ENCODE measurements at regions not wholly inside any gene's neighbourhood (a gene's known extent, or its start where the extent isn't known, plus 50 kb on each side); places are given as distances from the start of the nearest gene placed in this dataset.

- DNase-seq = no peak
These were observed 228.5 kb downstream of the RFC3 start for GRCh38 chr13:34046457-34046856.

- DNase-seq = no peak
These were observed 230.7 kb downstream of the RFC3 start for GRCh38 chr13:34048652-34049051.

GRCh38 chr13:34056733-34057258 is 238.8 kb downstream of the RFC3 start:
- no peak for DNase-seq

GRCh38 chr13:34064456-34065205 is 246.7 kb downstream of the RFC3 start:
- peak; percentile 13 for DNase-seq

GRCh38 chr13:34065928-34066327 is 248.0 kb downstream of the RFC3 start:
- DNase-seq = no peak

GRCh38 chr13:34066344-34066743 is 248.4 kb downstream of the RFC3 start:
- no peak for DNase-seq

GRCh38 chr13:34070006-34070405 is 252.1 kb downstream of the RFC3 start:
- DNase-seq = no peak

GRCh38 chr13:34070544-34071303 is 252.8 kb downstream of the RFC3 start:
- no peak for DNase-seq

GRCh38 chr13:34076319-34076718 is 258.4 kb downstream of the RFC3 start:
- DNase-seq = no peak

- peak; percentile 48 for DNase-seq
These were observed 259.2 kb downstream of the RFC3 start for GRCh38 chr13:34076943-34077703.

- no peak for DNase-seq
These were observed 260.5 kb downstream of the RFC3 start for GRCh38 chr13:34078334-34078999.

GRCh38 chr13:34085204-34085603 is 267.3 kb downstream of the RFC3 start:
- DNase-seq = no peak

GRCh38 chr13:34086281-34086680 is 268.3 kb downstream of the RFC3 start:
- no peak for DNase-seq

GRCh38 chr13:34087791-34088190 is 269.8 kb downstream of the RFC3 start:
- no peak for DNase-seq

GRCh38 chr13:34103854-34104253 is 285.9 kb downstream of the RFC3 start:
- no peak for DNase-seq

GRCh38 chr13:34104853-34105252 is 286.9 kb downstream of the RFC3 start:
- no peak for DNase-seq

GRCh38 chr13:34107806-34108205 is 289.9 kb downstream of the RFC3 start:
- no peak for DNase-seq

GRCh38 chr13:34108410-34108809 is 290.5 kb downstream of the RFC3 start:
- no peak for DNase-seq

- no peak for DNase-seq
These were observed 296.6 kb downstream of the RFC3 start for GRCh38 chr13:34114581-34114980.

GRCh38 chr13:34116651-34117050 is 298.7 kb downstream of the RFC3 start:
- no peak for DNase-seq

GRCh38 chr13:34124666-34125306 is 306.8 kb downstream of the RFC3 start:
- peak; percentile 96 for DNase-seq

- DNase-seq = no peak
These were observed 309.6 kb downstream of the RFC3 start for GRCh38 chr13:34127523-34127922.

Data from NCI-H146 (cell line).